HEK293 (cell line): ENCODE measurements at regions not wholly inside any gene's neighbourhood (a gene's known extent, or its start where the extent isn't known, plus 50 kb on each side); places are given as distances from the start of the nearest gene placed in this dataset.

Experiments used
- REPIN1 ChIP-seq: fragments of 450-650 bp; formaldehyde crosslinking; IDR thresholded peaks from 2 replicates; pipeline ENCODE4 v1.5.1; 2017; ENCODE audit warnings: missing biosample characterization, missing genetic modification characterization, low read depth
- SP2 ChIP-seq: fragments of 450-650 bp; formaldehyde crosslinking; IDR thresholded peaks from 2 replicates; pipeline ENCODE4 v1.5.1; 2016; ENCODE audit warnings: missing biosample characterization, missing genetic modification characterization
- ZBTB20 ChIP-seq: fragments of 450-650 bp; formaldehyde crosslinking; IDR thresholded peaks from 2 replicates; pipeline ENCODE4 v1.5.1; 2016; ENCODE audit warnings: missing biosample characterization, missing genetic modification characterization
- ZBTB49 ChIP-seq: fragments of 450-650 bp; formaldehyde crosslinking; IDR thresholded peaks from 2 replicates; pipeline ENCODE4 v1.5.1; 2016; ENCODE audit warnings: missing biosample characterization, missing genetic modification characterization, low read depth
- ZBTB7A ChIP-seq: fragments of 450-650 bp; formaldehyde crosslinking; IDR thresholded peaks from 2 replicates; pipeline ENCODE4 v1.5.1; 2016; ENCODE audit warnings: low read depth, missing biosample characterization, missing genetic modification characterization
- ZNF175 ChIP-seq: fragments of 450-650 bp; formaldehyde crosslinking; IDR thresholded peaks from 2 replicates; pipeline ENCODE4 v1.5.1; 2016; ENCODE audit warnings: missing biosample characterization, missing genetic modification characterization
- ZNF202 ChIP-seq: fragments of 450-650 bp; formaldehyde crosslinking; IDR thresholded peaks from 2 replicates; pipeline ENCODE4 v1.5.1; 2016; ENCODE audit warnings: missing biosample characterization, missing genetic modification characterization, borderline replicate concordance
- ZNF48 ChIP-seq: fragments of 450-650 bp; formaldehyde crosslinking; IDR thresholded peaks from 2 replicates; pipeline ENCODE4 v1.5.1; 2016; ENCODE audit warnings: missing biosample characterization, missing genetic modification characterization
- ZNF791 ChIP-seq: fragments of 450-650 bp; formaldehyde crosslinking; IDR thresholded peaks from 2 replicates; pipeline ENCODE4 v1.5.1; 2016; ENCODE audit warnings: missing biosample characterization, missing genetic modification characterization
- ZXDB ChIP-seq: fragments of 450-650 bp; formaldehyde crosslinking; IDR thresholded peaks from 2 replicates; pipeline ENCODE4 v1.5.1; 2016; ENCODE audit warnings: missing biosample characterization, missing genetic modification characterization
- TF ChIP-seq, protein P1 (sequence below): fragments of 450-650 bp; formaldehyde crosslinking; IDR thresholded peaks from 2 replicates; pipeline ENCODE4 v1.5.1; 2016; ENCODE audit warnings: missing biosample characterization, missing genetic modification characterization

DNA sequence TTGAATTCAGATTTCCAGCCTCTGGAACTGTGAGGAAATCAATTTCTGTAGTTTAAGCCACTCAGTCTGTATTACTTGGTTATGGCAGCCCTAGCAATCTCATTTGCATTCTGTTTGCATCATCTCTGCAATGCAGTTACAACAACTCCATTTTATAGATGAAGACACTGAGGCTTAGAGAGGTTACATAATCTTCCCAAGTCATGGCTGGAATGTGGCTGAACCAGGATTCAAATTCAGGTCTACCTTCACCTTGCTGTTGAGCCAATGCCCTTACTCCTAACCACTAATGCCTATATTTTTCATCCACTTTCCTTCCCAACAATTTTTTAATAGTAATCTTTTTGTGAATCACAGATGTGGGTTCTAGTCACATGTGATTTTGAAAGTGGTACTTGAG is 469.8 kb upstream of the CCL2 start:
- TF ChIP-seq ZNF791 (tag by site-specific recombination) (no peak), ZBTB20 (tag by site-specific recombination) (no peak), REPIN1 (tag by site-specific recombination) (no peak), ZBTB7A (tag by site-specific recombination) (no peak), ZXDB (tag by site-specific recombination) (no peak), ZNF48 (tag by site-specific recombination) (no peak), ZBTB49 (tag by site-specific recombination) (no peak), ZNF175 (tag by site-specific recombination) (no peak), ZNF202 (tag by site-specific recombination) (no peak), SP2 (no peak)
- TF ChIP-seq, protein P1, sequence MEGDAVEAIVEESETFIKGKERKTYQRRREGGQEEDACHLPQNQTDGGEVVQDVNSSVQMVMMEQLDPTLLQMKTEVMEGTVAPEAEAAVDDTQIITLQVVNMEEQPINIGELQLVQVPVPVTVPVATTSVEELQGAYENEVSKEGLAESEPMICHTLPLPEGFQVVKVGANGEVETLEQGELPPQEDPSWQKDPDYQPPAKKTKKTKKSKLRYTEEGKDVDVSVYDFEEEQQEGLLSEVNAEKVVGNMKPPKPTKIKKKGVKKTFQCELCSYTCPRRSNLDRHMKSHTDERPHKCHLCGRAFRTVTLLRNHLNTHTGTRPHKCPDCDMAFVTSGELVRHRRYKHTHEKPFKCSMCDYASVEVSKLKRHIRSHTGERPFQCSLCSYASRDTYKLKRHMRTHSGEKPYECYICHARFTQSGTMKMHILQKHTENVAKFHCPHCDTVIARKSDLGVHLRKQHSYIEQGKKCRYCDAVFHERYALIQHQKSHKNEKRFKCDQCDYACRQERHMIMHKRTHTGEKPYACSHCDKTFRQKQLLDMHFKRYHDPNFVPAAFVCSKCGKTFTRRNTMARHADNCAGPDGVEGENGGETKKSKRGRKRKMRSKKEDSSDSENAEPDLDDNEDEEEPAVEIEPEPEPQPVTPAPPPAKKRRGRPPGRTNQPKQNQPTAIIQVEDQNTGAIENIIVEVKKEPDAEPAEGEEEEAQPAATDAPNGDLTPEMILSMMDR: no peak
